ENCODE measurements at regions not wholly inside any gene's neighbourhood (a gene's known extent, or its start where the extent isn't known, plus 50 kb on each side); places are given as distances from the start of the nearest gene placed in this dataset.

- H3K4ac ChIP-seq (replicated peaks; ENCODE audit: insufficient read length, low read depth, low read length): no peak overlapping the region
- no peak overlapping the region for H2BK120ac ChIP-seq (replicated peaks; ENCODE audit: low read depth, low read length)
- no peak for TF ChIP-seq ZNF274 (IDR thresholded peaks at IDR 0.05; ENCODE audit: borderline replicate concordance, extremely low read depth, low read length)
- no peak overlapping the region for H3K4me2 ChIP-seq (ENCODE audit: insufficient read depth in 1 of 2, low read depth in 2 of 2, low read length in 2 of 2)
- no peak overlapping the region for H3K18ac ChIP-seq (ENCODE audit: extremely low read depth, low read length)
- no peak overlapping the region for H3K14ac ChIP-seq (ENCODE audit: insufficient read length)
- H2BK12ac ChIP-seq (ENCODE audit: low read depth, low read length): no peak overlapping the region
- H2AFZ ChIP-seq (ENCODE audit: low read length): no peak overlapping the region
- H4K91ac ChIP-seq (replicated peaks; ENCODE audit: insufficient read length, low read length): no peak overlapping the region
- no peak overlapping the region for H2BK15ac ChIP-seq (ENCODE audit: low read length)
- no peaks in the 10 kb centered on the region for H3K4me1 ChIP-seq (replicated peaks in 1 of 4; ENCODE audit: control insufficient read depth in 3 of 4, insufficient read depth in 4 of 4, low read length in 3 of 4)
- no peak overlapping the region for H3K9ac ChIP-seq (replicated peaks in 1 of 4; ENCODE audit: extremely low read depth in 1 of 4, low read depth in 3 of 4, low read length in 3 of 4)
- H3K23me2 ChIP-seq (ENCODE audit: low read depth, low read length): no peaks in the 10 kb centered on the region
- H3K23ac ChIP-seq (ENCODE audit: insufficient read length): no peak overlapping the region
- WGBS, 2 experiments (ENCODE audit: extremely low coverage in 1 of 2, insufficient coverage in 1 of 2, insufficient read length in 1 of 2, insufficient replicate concordance in 2 of 2, low coverage in 1 of 2, low lambda C conversion rate in 2 of 2, missing lambda C conversion rate in 1 of 2): 59% methylated on average over 1 of the region's 1 CpG; no CpG with 5 or more reads in 1 of the 2 experiments
- no peak overlapping the region for H3K4me3 ChIP-seq (ENCODE audit: extremely low read depth in 1 of 4, insufficient read depth in 2 of 4, low read depth in 3 of 4, low read length in 4 of 4)
- no peaks in the 10 kb centered on the region; a peak in 1 of 8 replicates for H3K36me3 ChIP-seq (ENCODE audit: control insufficient read depth in 2 of 4, insufficient read depth in 4 of 4, low read length in 3 of 4)
- H3K79me2 ChIP-seq (ENCODE audit: control insufficient read depth in 1 of 2, insufficient read depth in 2 of 2, low read length in 2 of 2): no peaks in the 10 kb centered on the region
- no peak overlapping the region for H4K5ac ChIP-seq (ENCODE audit: insufficient read length, low read depth, low read length)
- H3K9me3 ChIP-seq (ENCODE audit: insufficient read depth in 2 of 2, low read depth in 1 of 2, low read length in 1 of 2): peaks cover 0 to 4% of the 10 kb centered on the region in 2 experiments; a peak in 2 of 4 replicates
- ChIA-PET CTCF (ENCODE audit: partially characterized antibody) (interaction anchor here (4.6 kb wide), 1 partner anchor 13 kb away, joined by 32 read pairs; no protein-coding TSS in a partner anchor), POLR2A (ENCODE audit: partially characterized antibody) (no interaction called here)
- no peak for DNase-seq (ENCODE audit: low read depth in 1 of 2, low spot score in 2 of 2)
- H2BK20ac ChIP-seq (ENCODE audit: low read length): no peak overlapping the region
- H2BK5ac ChIP-seq (ENCODE audit: low read depth, low read length): no peak overlapping the region
- H4K8ac ChIP-seq (ENCODE audit: extremely low read depth, insufficient read depth, low read length): no peak overlapping the region
- no peak for FAIRE-seq
- H3K79me1 ChIP-seq (ENCODE audit: low read depth, low read length): no peaks in the 10 kb centered on the region
- no peak overlapping the region for H3K56ac ChIP-seq (replicated peaks; ENCODE audit: insufficient read length, low read depth, low read length)
- H3K27me3 ChIP-seq (replicated peaks in 1 of 4; ENCODE audit: control insufficient read depth in 3 of 4, extremely low read depth in 1 of 4, insufficient read depth in 3 of 4, low read length in 3 of 4): no peaks in the 10 kb centered on the region
- H3K27ac ChIP-seq (ENCODE audit: low read depth, low read length): no peak overlapping the region
- no peaks in the 10 kb centered on the region for H4K20me1 ChIP-seq (replicated peaks in 1 of 2; ENCODE audit: control insufficient read depth in 1 of 2, insufficient read depth in 2 of 2, low read length in 2 of 2)
- no peak overlapping the region for H2AK5ac ChIP-seq (ENCODE audit: low read depth, low read length)
These were observed 165.9 kb upstream of the ARHGAP5 start for GRCh38 chr14:31911160-31911559.

Measured in H1 (cell line).